HG03280 (cell line): ENCODE measurements at regions not wholly inside any gene's neighbourhood (a gene's known extent, or its start where the extent isn't known, plus 50 kb on each side); places are given as distances from the start of the nearest gene placed in this dataset.

Experiments
- ATAC-seq: cut with Tn5 transposase; IDR thresholded peaks from one replicate; pipeline ENCODE4 v1.9.1; 2021; ENCODE audit warnings: mild to moderate bottlenecking, moderate library complexity; ENCODE audit not compliant: unreplicated experiment

DNA sequence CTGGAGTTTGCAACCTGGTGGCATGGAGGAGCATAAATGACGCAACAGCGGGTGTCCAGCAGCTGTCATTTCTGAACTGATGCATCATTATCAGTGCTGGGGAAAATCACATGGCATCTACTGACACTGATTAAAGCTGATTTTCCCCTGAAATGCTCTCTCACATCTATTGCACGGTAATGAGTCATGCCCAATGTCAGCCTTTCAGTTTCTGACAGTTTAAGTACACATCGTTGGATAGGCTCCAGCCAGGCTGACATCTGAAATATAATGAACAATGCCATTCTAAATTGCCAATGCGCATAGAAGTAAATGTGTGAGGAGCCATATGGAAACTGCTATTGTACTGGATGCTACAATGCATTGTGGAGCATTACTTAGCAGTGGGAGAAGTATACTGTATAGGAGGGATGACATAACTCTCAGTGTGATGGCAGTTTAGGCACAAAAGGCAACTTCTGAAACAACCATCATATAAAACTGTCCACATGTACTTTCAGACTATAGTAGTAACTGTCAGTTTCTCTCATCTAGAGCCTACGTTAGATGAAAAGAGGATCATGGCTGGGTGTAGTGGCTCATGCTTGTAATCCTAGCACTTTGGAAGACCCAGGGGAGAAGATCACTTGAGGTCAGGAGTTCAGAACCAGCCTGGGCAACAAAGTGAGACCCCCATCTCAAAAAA is 389.3 kb upstream of the DMAC1 start:
- no peak for ATAC-seq

DNA sequence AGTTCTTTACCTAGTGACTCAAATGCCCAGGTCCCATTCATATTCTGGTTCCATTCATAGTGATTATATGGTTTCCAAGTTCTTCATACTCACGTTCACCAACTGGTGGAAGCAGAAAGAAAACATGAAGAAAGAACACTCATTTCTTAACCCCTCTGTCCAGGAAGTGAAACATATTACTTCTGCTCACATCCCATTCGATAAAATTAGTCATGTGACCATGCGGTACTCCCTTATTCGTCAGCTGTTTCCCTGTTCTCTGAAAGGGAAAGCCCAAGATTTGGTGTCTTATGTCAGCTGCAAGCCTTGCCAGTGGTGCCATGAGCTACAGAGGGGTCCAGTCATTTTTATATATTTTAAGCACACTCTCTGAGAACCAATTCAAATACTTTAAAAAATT is 387.0 kb upstream of the DMAC1 start:
- no peak for ATAC-seq

DNA sequence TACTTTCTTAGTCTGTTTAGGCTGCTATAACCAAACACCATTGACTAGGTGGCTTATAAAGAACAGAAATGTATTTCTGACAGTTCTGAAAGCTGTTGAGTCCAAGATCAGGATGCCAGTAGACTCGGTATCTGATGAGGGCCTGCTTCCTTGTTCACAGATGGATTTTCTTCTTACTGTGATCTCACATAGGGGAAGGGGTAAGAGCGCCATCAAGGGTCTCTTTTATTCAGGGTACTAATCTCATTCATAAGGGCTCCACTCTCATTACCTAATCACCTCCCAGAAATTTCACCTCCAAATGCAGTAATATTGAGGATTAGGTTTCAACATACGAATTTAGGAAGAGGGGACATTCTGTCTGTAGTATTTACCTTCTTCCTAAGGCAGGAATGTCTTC is 384.0 kb upstream of the DMAC1 start:
- ATAC-seq, result no peak

DNA sequence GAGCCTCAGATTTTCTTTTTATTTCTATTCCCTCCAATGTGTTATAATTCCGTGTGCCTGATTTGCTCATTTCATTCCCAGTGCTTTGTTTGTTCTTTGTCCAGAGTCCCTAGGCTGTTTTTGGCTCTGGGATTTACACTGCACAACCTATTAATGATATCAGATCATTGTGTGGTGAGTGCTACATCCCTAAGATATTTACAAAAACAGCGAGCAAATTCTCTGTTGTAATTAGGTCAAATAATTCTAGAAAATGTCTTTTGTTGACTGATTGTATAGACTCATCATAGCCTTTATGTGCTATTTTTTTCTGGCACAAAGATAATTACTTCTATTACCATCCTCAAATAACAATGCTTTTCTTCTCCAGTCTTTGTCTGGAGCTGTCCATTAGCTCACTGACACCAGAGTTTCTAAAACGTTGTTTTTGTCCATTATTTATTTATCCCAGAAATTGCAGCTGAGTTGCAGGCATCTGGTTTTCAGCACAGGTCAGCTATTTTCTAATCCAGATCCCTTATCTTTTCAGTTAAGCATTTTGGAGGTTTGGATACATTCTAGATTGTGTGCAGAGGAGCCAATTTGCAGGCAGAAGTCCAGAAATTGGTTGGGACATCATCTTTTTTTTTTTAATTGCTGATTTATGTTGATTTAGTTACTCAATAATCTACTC is 379.9 kb upstream of the DMAC1 start:
- ATAC-seq, result no peak

DNA sequence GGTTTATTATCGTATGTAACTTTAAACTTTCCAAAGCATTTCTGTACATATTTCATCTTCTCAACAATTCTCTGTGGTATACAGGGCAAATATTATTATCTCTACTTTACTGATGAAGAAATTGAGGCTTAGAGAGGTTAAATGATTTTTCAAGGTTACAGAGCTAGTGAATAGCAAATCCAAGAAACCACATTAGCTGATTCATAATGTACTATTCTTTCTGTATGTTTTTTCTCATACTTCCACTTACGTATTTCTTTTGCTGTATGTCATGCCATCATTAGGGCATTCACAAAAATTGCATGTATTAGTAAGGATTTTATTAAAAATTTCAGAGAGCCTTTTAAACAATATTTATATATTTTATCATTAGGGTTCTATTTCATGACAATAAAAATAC is 372.4 kb upstream of the DMAC1 start:
- no peak for ATAC-seq

DNA sequence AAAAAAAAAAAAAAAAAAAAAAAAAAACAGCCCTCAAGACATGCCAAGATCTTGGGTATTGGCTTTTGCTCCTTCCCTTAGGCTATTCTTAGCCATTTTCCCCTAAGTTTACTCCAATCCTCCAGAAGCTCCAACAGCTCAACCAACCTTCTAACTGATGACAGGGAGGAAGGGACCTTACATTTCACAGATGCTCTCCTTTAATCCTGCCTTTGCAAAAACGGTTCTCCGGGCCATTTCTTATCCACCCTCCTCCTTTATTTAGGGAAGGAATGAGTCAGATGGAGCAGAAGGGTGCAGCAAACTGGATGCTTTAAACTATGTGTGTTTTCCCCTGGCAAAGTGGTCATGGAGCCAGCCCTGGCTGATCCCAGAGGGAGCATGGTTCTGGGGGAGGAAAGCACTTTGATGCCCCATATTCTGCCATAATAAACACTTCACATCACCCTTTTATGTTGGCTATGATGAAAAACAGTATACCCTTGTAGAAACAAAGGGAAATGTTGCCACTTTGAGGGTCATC is 369.4 kb upstream of the DMAC1 start:
- ATAC-seq, result no peak

DNA sequence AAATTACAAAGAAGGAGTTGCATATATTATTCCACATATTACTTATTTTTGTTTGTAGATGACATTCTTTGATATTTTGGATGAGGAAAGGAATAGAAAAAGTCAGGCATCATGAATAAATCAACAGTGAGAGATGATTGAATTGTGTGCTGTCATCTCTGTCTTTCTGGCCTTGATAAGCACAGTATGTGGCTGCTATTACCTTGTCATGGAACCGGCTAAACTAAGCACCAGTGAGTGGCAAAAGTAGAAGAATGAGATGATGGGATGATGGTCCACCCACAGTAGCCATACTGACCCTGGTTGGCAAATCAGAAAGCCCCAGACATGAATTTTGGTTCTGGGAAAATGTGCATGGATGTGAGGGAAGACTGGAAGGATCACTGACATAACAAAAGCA is 361.2 kb upstream of the DMAC1 start:
- ATAC-seq, result no peak

DNA sequence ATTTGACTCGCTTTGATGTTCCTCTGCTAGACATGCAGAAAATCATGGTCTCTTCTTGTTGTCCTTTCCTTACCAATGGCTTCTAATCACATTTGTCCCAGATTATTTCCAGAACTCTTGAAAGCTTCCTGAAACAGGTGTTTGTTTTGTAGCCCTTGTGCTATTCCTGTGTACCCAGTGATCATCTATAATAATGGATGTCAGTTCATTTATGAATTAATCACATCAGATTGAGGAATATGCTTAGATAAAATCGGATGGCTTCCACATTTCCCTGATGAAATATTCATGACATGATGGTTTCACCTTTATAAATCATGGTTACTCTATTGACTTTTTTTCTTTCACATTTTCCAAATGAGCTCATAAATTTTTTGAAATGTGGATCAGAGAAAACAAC is 359.0 kb upstream of the DMAC1 start:
- no peak for ATAC-seq

DNA sequence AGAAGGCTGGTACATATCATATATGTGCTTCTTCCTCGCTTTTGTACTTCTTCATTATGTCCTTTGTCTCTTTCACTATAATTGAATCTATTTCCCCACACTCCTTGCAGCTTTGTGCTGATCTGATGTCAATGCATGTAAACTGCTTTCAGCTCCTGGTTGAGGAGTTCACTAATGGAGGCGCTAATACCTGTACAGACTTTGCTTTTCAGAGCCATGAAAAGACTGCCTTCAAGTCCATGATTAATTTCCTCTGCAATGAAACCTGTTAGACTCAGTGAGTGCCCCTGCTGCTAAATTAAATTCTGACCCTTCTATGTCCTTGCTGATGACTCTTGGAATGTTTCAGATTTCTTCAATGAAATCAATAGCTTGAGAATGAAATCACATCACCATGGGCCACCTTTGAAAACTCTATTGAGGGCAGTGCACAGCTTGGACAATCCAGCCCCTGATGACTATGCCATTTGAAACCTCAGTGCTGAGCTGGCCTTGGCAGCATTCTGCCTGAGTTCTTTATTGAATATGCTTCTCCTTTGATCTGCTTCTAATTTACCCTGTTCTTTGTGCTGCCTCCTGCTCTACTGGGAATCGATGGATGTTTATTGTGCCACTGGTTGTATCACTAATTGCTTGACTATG is 358.2 kb upstream of the DMAC1 start:
- no peak for ATAC-seq

DNA sequence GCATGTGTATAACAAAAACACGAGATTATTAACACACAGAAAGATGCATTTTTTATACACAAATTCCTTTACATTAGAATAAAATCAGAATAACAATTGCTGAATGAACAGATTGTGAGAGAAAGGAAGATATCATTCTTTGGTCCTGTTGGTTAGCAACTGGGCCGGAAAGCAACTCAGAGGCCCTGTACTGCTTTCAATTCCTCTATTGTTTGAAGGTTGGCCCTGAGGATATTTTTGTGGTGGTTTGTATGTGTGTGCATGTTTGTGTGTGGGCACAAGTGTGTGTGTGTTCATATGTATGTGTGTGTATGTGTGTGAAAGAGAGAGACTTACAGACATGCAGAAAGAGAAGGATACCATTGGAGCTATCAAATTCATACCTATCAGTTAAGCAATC is 356.8 kb upstream of the DMAC1 start:
- no peak for ATAC-seq

DNA sequence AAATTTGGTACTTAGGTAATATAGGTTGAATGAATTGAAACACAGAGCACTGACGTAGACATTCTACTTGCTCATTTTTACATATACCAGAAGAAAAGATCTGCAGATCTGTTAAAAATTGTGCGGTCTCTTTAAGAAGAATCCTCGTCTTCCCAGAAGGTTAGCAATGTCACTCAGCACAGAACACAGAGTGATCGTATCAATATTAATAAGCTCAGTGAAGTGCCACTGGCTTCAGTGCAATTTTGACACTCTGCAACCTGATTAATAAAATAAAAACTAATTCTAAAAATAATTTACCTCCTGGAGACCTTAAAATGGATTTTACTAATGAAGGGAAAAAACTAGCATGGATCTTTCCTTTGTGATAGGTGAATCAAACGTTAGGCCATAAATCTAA is 356.1 kb upstream of the DMAC1 start:
- no peak for ATAC-seq

DNA sequence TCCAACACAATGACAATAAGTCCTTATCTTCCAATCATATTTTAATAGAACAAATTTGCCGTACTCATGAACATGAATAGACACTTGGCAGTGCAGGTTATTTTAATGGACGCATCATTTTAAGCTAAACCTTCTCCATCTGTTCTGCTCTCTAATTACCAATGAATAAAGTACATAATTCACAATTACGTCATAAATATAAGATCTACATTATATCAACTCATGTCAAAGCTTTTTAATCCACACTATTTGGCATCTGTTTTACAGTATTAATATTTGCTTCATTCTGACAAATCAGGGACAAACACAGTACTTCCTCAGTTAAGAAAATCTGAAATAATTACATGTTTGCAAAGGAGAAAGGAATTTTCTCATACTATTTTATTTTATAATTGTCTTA is 344.1 kb upstream of the DMAC1 start:
- ATAC-seq, result no peak

DNA sequence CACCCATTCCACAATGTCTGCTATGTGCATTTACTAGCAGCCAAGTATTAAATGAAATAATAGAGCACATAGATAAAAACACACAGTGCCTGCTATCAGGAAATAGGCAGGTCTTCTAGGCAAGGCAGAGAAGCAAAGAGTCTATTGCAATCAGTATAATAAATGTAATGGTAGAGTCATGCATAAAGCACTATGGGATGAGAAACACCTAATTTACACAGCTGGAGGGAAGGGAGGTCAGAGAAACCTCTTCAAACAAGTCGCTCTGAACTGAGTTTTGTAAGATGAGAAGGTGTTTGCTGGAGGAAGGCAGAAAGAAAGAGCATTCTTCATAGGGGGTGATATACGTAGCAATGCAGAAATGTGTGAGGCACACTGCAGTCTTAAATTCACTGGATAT is 341.0 kb upstream of the DMAC1 start:
- ATAC-seq, result no peak

DNA sequence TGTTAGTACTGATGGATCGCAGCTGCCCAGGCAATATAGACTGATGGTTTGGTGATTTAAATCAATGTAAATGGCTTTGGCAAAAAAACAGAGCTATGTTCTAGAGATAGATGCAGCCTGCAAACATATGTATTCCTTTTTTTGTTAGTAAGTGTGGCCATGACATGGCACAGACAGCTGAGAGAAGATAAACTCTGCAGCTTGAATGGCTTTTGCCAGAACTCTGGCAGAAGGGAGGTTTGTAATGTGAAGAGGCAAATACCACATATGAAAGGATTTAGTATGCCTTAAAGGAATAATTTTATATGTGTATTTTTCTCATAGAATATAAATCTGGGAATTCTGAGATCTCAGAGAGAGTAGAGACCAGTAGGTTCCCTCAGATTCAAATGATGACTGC is 340.2 kb upstream of the DMAC1 start:
- no peak for ATAC-seq

DNA sequence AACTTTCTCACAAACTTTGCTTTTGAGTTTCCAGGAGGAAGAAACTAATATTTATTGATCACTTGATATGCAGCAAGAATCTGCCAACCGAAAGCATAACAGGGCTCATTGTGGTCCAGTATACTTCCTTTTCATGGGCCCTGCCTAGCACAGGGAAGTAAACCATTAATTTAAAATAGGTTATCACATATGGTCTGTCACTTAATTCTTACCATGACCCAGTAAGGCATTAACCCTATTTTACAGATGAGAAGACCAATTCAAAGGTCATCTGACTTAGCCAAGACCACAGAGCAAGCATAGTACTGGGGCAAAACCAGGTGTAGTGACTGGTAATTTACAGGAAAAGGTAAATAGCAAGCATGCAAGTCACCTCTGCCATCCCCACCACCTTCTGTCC is 336.9 kb upstream of the DMAC1 start:
- ATAC-seq, result no peak

DNA sequence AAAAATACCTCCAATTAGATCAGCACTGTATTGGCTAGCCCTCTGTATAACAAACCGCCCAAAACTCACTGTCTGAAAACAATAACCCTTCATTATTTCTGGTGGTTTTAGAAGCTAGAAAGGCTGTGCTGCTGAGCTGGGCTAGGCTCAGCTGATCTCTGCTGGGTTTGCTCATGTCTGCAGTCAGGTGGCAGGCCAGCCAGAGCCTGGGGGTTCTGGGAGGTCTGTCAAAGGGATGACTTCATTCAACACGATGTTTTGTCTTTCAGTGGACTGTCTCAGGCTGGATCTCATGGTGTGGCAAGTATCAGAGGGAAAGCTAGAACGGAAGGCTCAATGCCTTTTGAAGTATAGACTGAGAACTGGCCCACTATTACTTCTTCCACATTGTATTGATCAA is 335.1 kb upstream of the DMAC1 start:
- ATAC-seq, result no peak

DNA sequence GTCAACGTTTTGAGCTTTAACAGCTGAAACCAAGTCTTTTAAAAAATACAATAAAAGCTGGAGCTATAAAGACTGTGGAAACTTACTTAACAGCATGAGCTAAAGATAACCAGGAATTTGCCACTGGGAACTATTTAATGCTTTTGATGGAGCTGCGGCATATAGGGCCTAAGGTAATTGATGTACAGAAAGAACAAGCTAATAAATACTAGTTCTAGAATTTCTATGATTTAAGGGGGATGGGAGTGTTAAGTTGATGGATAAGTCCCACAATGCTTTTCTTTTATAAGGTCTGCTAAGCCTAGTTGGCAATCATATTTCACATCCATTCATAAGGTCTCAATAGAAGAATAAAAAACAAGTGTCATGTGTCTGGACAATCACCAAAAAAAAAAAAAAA is 334.0 kb upstream of the DMAC1 start:
- no peak for ATAC-seq

DNA sequence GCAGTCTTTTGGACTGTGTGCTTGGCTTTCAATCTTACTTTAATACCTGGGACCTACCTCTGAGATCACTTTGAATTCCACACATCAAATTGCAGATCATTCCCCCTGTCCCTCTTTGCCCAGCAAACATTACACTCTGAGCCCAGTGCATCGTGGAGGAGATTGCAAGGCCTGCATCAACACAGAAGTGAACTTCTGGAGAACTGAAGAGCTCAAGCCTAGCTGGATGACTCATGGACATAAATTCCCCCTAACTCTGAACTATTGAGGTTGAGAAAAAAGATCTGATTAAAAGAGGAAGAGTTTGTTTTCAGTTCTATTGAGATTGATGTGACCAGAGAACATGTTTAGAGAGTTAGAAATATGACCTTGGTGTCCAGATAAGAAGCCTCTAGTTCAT is 316.0 kb upstream of the DMAC1 start:
- ATAC-seq, result no peak

DNA sequence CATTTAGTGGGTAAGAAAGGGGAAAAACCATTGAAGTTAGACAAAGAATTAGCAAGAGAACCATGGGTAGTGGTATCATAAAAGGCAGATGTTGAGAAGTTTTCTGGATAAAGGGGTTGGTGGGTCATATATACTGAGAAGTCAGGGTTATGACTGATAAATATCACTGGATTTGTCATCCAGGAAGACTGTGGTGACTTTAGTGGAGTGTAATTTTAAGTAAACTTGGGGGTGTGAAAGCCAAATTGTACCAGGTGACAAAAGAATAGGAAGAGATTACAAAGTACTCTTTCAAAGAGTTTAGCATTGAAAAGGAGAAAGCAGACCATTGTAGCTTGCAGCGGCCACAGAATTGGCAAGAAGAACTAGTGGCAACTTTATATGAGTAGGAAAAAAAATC is 315.2 kb upstream of the DMAC1 start:
- no peak for ATAC-seq

DNA sequence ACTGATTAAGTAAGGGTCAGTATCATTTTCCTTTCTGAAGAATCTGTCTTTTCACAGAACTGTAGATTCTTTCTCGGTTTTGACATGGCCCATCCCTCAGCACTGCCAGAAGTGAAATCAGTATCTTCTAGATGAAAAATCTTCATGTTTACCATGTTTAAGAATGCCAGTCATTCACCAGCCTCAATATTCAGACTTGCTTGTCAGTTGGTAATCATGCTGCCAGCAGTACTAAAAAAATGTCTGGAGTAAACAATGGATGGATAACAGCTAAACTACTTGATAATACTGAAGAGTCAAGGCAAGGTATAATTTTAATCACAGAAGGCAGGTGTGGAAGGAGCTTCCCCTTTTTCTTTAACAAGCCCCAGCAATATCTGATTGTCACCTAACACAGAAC is 306.8 kb upstream of the DMAC1 start:
- ATAC-seq, result no peak

DNA sequence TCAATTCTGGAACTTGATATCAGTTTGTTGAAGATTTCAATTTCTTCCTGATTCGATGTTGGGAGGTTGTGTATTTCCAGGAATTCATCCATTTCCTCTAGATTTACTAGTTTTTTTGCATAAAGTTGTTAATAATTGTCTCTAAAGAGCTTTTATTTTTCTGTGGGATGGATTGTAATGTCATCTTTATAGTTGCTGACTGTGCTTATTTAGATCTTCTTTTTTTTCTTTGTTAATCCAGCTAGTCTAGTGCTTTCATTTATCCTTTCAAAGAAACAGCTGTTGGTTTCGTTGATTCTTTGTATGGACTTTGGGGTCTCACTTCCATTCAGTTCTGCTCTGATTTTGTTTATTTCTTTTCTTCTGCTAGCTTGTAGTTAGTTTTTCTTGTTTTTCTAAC is 302.0 kb upstream of the DMAC1 start:
- ATAC-seq, result no peak

DNA sequence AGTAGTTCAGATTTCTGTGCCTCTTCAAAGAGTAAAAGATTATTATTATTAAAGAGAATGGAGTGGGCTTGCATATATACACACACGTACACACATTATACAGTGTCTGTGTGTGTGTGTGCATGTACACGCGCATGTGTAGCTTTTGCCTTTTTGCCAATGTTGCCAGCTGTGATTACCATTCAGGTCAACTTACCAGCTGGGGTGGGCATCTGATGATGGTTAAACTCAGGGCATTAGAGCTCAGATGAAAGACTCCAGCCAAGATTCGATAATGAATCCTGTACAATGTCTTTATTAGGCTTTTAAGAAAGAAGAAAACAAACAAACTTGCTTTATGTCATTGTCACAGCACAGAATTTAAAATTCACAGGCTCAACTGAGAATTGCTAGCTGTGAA is 296.5 kb upstream of the DMAC1 start:
- ATAC-seq, result no peak
